Heart right ventricle (tissue), 16 donors: ENCODE measurements at regions not wholly inside any gene's neighbourhood (a gene's known extent, or its start where the extent isn't known, plus 50 kb on each side); places are given as distances from the start of the nearest gene placed in this dataset.
"Not testable (repeated sequence)": the region's sequence is repeated elsewhere in the genome, so short reads cannot be mapped to it uniquely, and the experiment has no call there.

Experiments
- ATAC-seq, 8 donors: fragments of 200-7000 bp; cut with Tn5 transposase; one replicate each; pipeline ENCODE4 v1.9.1; 2020; ENCODE audit warnings: mild to moderate bottlenecking in 8 of 8, moderate library complexity in 8 of 8, moderate number of reproducible peaks in 1 of 8
- DNase-seq, 2 donors: peaks; one replicate each; pipeline ENCODE4 v3.0.0-alpha.2; 2020
- H3K27ac ChIP-seq, 10 donors: fragments of 200-600 bp; sonication (generic) in 2 of 10; one replicate each; pipeline versions ENCODE4 v1.5.0 to v1.8.0; 2020 to 2022; ENCODE audit warnings: mild to moderate bottlenecking in 3 of 10
- H3K27me3 ChIP-seq, 7 donors: fragments of 200-600 bp; one replicate each; pipeline ENCODE4 v1.8.0; 2021 to 2022; ENCODE audit warnings: mild to moderate bottlenecking in 2 of 7
- H3K36me3 ChIP-seq, 9 donors: fragments of 200-600 bp; sonication (generic) in 1 of 9; one replicate each; pipeline versions ENCODE4 v1.5.0 to v1.8.0; 2020 to 2022; ENCODE audit warnings: mild to moderate bottlenecking in 2 of 9
- H3K4me1 ChIP-seq, 9 donors: fragments of 200-600 bp; sonication (generic) in 1 of 9; one replicate each; pipeline versions ENCODE4 v1.5.0 to v1.8.0; 2020 to 2022; ENCODE audit warnings: mild to moderate bottlenecking in 4 of 9
- H3K4me3 ChIP-seq, 10 donors: fragments of 200-600 bp; sonication (generic) in 2 of 10; one replicate each; pipeline versions ENCODE4 v1.5.0 to v1.8.0; 2020 to 2022; ENCODE audit warnings: mild to moderate bottlenecking in 7 of 10, moderate library complexity in 2 of 10
- H3K9me3 ChIP-seq, 11 donors: fragments of 200-600 bp in 10 of 11; sonication (generic) in 2 of 11; one replicate each; pipeline versions ENCODE4 v1.5.0 to v1.8.0; 2013 to 2022; ENCODE audit warnings: mild to moderate bottlenecking in 2 of 11, control low read depth in 1 of 11, moderate library complexity in 1 of 11
- CTCF ChIP-seq, 9 donors: fragments of 200-600 bp; sonication (generic) in 2 of 9; IDR thresholded peaks; one replicate each; pipeline versions ENCODE4 v1.5.0 to v1.8.0; 2021 to 2022; ENCODE audit warnings: antibody characterized with exemption in 9 of 9, mild to moderate bottlenecking in 5 of 9, moderate library complexity in 1 of 9
- WGBS, 2 donors: extraction: QIAGEN DNeasy Blood & Tissue Kit; methylation state at CpG; one replicate each; pipeline ENCODE4 v1.1.7; 2013; ENCODE audit warnings: inconsistent platforms in 1 of 2; 5-methylcytosine and 5-hydroxymethylcytosine counted together
- intact Hi-C, 10 donors: fragments of 100-400 bp; cut with DNase I; formaldehyde crosslinking; loops; one replicate each; pipeline versions ENCODE4 v1.11.1 to v1.14.2; 2022
- donor health status: Arrhythmogenic right ventricular cardiomyopathy.
- donor health status: ischemic (EF 13 %, LVEDD 7.1; RV severe dilation, severe dysfunction).
- donor health status: healthy with polysubstance abuse.
- donor health status: DM: no; HTN: yes; CAD: no.
- donor health status: DM: no; HTN: no; CAD: no.
- donor health status: ischemic (EF 25% LVEDD 6.9; RV normal size, moderate dysfunction).
- donor health status: ischemic (EF 25% LVEDD 5.7; RV mildly dilated, moderate dysfunction).
- donor health status: healthy.
- donor health status: DM: yes; HTN: yes; CAD: no.
- donor health status: Ischemic cardiomyopathy.
- donor health status: ischemic (EF 35%, LVEDD 5.7; RV mildly dilated, moderate dysfunction).
- donor health status: nonischemic (EF 11% LVEDD 7.7; RV severe dilation, severe dysfunction).
- donor health status: DM: yes; HTN: yes; CAD: no.
- donor health status: PGD.
- donor health status: ischemic (EF 29% LVEDD 5.4; RV normal size, mild dysfunction).
- donor health status: nonischemic (EF 23%, LVEDD 6.1; RV moderate dilation, normal function).

DNA sequence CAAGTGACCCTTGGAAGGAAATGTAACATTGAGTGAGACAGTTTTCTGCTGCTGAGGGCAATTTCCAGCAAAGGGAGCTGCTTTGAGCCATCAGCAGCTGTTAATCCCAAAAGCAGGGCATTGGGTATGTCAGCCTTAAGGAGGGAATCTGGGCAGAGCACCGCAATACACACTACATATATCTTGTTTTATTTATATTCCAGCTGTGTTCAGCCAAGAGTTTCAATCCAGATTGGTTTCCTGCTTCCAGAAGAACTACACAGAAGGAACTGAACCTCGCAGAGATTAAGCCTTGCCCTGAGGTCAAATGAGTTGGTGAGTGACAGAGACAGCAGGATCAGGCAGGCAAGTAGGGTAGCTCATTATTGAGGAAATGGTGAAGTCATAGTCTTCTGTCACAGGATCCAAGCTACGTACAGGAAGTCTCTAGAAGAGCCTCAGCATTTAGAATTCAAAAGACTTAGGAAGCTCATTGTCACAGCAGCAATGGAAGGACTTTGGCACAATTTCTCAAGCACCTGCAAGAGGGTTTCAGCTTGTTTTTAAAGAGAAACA lies 109.9 kb upstream of the HEY2 start:
- no peak overlapping the region for H3K4me3 ChIP-seq
- peaks cover 0 to 14% (median 6%) of the 10 kb centered on the region in 9 donors for H3K4me1 ChIP-seq
- 31 to 34% methylated on average over 3 of the region's 3 CpGs for WGBS, 2 donors
- H3K27ac ChIP-seq = peak overlapping the region in 1 of 10 donors; percentile 41
- DNase-seq (no peak), ATAC-seq (peak in 7 of 8 donors; percentile 52 to 94 (median 78))
- TF ChIP-seq CTCF (IDR thresholded peaks at IDR 0.05) = no peak
- H3K36me3 ChIP-seq = no peaks in the 10 kb centered on the region
- intact Hi-C loops = no loop called here
- no peaks in the 10 kb centered on the region for H3K9me3 ChIP-seq
- H3K27me3 ChIP-seq = no peaks in the 10 kb centered on the region

DNA sequence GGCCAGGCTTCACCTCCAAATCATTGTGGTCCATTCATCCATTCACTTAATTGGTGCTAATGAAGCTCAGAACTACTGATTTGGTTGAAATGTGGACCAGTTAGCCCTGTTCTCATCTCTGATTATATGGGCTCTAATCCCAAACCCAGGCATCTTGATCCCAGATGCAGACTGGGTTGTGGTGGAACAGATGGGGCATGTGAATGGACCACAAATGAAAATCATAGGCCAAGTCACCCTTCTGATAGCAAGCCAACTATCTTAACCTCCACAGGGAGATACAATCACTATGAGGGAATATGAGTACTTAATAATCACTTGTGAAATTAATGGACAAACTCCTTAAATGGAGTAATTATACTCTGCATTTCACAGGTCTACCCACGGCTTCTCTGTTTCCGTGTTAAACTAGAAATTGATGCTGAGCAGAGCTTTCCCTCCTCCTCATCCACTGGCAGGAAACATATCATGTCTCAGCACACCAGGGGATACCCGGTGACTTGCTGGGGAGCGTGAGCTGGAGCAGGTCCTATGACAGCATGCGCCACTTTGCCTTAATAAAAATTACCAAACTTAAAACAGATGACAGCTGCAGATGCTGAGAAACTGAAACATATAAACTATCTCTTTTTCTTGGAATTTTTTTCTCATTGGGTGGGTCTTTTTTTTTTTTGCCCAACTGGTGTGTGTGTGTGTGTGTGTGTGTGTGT lies 108.8 kb upstream of the HEY2 start:
- no peak for DNase-seq

GRCh38 chr6:125643967-125644661 lies 105.3 kb upstream of the HEY2 start:
- H3K9me3 ChIP-seq, H3K27me3 ChIP-seq, DNase-seq, intact Hi-C loops, H3K4me3 ChIP-seq, ATAC-seq, H3K36me3 ChIP-seq, H3K27ac ChIP-seq: not testable (repeated sequence)
- 95 to 96% methylated on average over 19 to 27 of the region's 27 CpGs for WGBS, 2 donors
- peaks cover 0 to 14% (median 5%) of the 10 kb centered on the region in 9 donors for H3K4me1 ChIP-seq

More for the DNA sequence above, 108.8 kb upstream of the HEY2 start:
- Histone ChIP-seq H3K27me3 (no peaks in the 10 kb centered on the region), H3K4me1 (peaks cover 0 to 14% (median 6%) of the 10 kb centered on the region in 9 donors), H3K4me3 (no peak overlapping the region), H3K9me3 (no peaks in the 10 kb centered on the region), H3K36me3 (no peaks in the 10 kb centered on the region), H3K27ac (peak overlapping the region in 1 of 10 donors; percentile 41)
- no peak for ATAC-seq
- TF ChIP-seq CTCF (IDR thresholded peaks at IDR 0.05) = no peak
- WGBS, 2 donors = 74 to 75% methylated on average over 5 of the region's 5 CpGs
- intact Hi-C loops = no loop called here

- DNase-seq = no peak
- intact Hi-C loops = no loop called here
- no peak for ATAC-seq
- H3K9me3 ChIP-seq = no peaks in the 10 kb centered on the region
- WGBS, 2 donors = 95% methylated on average over 4 of the region's 4 CpGs
- no peak overlapping the region for H3K4me3 ChIP-seq
- H3K36me3 ChIP-seq = no peaks in the 10 kb centered on the region
- TF ChIP-seq CTCF (IDR thresholded peaks at IDR 0.05) = no peak
- no peaks in the 10 kb centered on the region for H3K27me3 ChIP-seq
- H3K4me1 ChIP-seq = no peaks in the 10 kb centered on the region
- H3K27ac ChIP-seq = no peak overlapping the region
Measured at GRCh38 chr6:125647391-125647790, 102.0 kb upstream of the HEY2 start.

- H3K9me3 ChIP-seq, H3K4me3 ChIP-seq, H3K4me1 ChIP-seq, H3K27me3 ChIP-seq, DNase-seq, H3K36me3 ChIP-seq, intact Hi-C loops, H3K27ac ChIP-seq, ATAC-seq: not testable (repeated sequence)
Measured at GRCh38 chr6:125653752-125654151, 95.7 kb upstream of the HEY2 start.
